GM12892 (cell line): ENCODE measurements at regions not wholly inside any gene's neighbourhood (a gene's known extent, or its start where the extent isn't known, plus 50 kb on each side); places are given as distances from the start of the nearest gene placed in this dataset.

Experiments
- POLR2A ChIP-seq: IDR thresholded peaks from 2 replicates; pipeline ENCODE4 v1.6.1; 2011; ENCODE audit warnings: low read depth, low read length, control low read depth
- POLR2AphosphoS5 ChIP-seq: IDR thresholded peaks from 2 replicates; pipeline ENCODE4 v1.6.1; 2011; ENCODE audit warnings: low read depth, low read length, control low read depth
- TAF1 ChIP-seq: IDR thresholded peaks from 2 replicates; pipeline ENCODE4 v1.6.1; 2011; ENCODE audit warnings: low read depth, mild to moderate bottlenecking, control low read depth, low read length, borderline replicate concordance

- TF ChIP-seq POLR2A (no peak), TAF1 (no peak), POLR2AphosphoS5 (no peak)
Observed at GRCh38 chr2:238632181-238633060, 205.7 kb downstream of the ASB1 start.
